NCI-H69 (cell line): ENCODE measurements at regions not wholly inside any gene's neighbourhood (a gene's known extent, or its start where the extent isn't known, plus 50 kb on each side); places are given as distances from the start of the nearest gene placed in this dataset.

Experiments used
- DNase-seq: peaks from one replicate; lab custom pipeline; 2025; lab: John Stamatoyannopoulos, UW

DNA sequence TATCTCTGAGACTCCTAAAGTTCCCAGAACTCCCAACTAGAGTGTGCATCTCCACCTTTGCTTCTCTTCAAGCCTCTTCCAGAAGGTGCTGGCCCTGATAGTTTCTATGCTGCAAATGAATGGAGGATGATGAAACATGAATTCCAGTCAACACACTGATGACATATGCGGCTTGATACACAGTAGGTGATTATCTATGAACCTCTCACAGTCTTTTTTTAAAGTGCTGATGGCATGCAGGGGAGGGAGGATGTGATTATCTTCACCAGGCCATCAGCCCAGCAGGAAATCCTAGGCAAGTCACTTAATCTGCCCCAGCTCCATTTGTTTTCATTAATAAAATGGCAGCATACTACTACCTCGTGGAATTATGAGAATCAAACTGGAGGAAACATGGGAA lies 548.5 kb downstream of the SOX6 start:
- peak; percentile 28 for DNase-seq

DNA sequence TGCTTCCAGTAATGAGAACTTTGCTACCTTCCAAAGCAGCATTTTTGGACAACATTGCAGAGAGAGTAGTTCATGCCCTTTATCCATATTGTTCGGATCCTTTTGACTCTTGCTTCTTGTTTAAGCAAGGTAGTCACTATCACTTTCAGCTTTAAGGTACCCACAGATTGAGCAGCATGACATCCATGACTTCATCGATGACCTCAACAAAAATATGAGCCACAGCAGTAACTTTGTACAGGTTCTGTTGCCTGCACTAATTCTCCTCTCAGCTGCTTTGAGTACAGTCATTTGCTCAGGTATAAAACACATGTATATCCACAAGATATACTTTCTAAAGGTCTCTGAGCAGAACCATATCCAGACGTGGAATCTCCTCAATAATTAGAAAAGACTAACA lies 546.3 kb downstream of the SOX6 start:
- DNase-seq, result no peak

DNA sequence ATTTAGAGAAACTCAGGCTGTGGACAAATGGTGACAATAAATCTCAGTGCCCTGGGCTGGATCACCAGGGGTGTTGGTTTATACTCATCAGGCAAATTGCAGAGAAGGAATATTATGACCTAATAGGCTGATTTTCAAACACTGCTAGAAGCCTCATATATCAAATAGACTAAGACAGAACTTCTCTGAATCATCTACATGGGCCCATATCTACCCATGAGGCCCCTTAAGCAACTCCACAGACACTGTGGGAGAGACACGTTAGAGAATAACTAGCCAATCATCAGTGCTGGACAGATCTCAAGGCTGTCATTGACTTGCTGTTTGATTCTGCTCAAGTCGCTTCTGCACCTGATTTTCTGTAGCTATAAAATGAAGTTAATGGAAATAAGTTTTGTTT lies 545.8 kb downstream of the SOX6 start:
- DNase-seq, result no peak

DNA sequence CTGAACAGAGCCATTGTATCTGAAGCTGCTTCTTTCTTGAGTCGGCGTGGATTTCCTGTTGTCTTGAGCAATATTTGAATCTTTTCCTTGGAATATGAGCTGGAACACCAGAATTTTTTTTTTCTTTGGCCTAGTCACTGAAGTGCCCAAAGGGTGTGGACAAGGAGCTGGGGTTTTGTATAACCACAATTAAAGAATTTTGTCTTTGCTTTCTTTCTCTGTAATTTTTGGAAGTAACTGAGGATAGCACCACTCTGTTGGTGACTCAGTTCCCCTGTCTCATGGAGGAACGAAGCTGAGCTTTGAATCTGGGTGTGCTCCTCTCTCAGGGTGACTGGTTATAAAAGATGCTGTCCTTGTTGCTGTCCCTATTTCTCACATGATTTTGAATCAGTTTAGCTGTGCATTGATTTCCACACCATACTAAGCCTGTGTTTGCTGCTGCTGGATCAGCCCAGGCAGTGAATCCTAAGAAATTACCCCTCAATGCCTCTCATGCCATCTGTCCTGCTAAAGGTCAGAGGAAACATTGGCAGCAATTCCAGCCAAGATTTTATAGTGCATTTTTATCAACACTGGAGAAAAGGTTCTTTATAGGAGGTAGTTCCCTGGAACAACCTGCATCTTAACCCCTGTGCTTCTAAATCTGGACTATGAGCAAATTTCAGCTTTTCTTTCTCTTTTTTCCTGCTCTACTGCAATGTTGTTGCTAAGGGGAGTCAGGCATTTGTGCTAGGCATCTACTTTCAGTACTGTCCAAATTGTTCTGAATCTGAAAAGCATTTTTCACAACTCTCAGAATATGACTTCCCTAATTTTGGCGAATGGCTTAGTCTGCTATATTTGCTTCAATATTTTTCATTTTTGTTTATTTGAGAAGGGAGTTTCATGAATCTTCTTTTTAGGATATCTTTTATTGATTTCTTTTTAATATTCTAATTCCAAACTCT lies 540.8 kb downstream of the SOX6 start:
- DNase-seq, result no peak

DNA sequence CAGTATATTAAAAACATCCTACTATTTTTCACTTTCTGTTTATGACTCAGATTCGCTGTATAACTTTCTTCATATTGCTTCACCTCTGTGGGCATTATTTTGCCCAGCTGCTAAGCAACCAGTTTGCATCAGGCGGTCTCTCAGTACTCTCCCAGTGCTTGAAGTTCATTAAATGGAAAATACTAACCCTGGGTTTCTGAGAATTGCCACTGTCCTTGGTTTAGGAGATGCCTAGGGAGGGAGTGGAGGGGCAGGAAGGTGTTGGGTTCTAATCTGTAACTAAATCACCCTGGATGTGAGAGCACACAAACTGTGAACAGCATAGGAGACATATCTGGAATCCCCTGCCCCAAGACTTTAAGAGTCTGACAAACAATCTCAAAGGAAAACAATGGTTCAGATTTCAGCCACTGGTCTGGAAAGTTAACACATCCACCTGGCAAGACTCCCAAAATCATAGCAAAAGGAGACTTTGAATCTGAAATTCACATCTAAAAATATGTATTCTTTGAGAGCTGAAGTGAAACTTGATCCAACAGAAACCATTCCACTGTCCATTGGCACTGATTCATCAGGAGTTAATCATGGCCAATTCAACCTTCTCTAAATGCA lies 540.0 kb downstream of the SOX6 start:
- no peak for DNase-seq

DNA sequence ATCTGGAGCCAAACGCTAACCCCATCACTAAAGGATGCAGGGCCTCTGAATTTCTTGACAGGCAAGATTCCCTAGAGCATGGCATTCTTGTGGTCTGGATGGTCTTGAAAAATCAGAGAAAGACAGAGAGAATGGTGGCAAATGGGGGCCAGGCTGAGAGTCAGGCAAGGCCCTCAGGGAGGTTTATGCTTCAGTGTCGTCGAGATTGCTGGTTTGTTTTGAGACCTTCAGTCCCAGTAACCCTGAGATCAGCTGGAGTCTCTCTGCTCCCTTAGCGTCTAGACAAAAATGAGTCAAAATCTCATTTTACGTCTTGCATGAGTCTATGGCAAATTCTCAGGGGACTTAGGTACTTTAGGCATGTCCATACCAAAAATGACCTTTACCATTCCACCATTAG lies 539.3 kb downstream of the SOX6 start:
- no peak for DNase-seq

DNA sequence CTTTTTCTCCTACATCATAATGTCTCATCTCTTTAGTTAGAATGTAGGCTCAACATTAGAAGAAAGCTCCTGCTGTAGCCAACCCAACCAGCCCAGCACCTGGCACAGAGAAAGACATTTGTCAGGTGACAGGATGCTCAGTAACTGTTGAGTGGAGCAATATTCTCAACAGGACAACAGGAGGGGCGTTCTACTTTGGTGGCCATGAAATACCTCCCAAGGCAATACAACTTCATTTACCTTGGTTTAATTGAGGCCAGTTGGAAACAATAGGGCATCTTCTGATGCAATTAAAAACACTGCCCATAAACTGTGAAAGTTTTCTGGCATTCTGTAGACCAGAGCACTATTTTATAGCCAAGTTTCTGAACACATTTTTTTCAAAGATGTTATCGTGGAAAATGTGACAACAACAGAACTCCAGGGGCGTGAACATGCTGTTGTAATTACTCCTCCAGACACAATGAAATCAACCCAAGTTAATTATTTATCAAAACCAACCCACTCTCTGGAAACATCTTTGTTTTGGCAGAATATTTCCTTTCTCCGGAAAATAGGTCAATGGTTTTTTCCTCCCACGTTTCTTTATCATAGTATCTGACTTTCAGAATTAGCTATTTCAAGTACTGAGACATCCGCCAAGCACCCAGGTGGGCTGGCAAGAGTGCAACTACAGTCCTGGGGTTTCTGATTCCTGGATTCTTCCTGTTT lies 538.1 kb downstream of the SOX6 start:
- DNase-seq, result no peak

DNA sequence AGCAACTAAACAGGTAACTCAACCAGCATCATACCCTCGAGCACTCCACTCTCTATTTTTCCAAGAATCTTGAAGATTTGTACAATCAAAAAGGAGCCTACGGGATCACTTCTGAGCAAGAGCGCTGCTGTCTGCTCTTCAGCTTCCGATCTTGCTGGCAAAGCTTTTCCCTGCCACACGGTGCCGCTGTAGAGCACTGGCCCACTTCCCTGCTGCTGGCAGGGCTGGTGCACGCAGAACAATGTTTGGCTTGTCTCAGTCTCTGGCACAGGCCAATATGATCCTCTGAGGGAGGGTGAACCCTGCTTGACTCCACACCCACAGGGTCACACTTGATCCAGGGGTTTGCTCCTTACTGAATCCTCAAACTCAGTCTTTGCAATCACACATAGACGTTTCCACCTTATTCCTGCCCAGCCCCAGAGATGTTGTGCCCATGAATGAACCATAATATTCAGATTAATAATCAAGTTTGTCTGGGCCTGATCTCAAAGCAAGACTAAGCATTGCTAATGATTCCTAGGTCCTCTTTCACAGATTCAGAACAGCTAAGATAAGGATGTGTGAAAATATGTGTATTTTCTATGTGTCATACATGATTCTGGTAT lies 536.6 kb downstream of the SOX6 start:
- peak; percentile 78 for DNase-seq

DNA sequence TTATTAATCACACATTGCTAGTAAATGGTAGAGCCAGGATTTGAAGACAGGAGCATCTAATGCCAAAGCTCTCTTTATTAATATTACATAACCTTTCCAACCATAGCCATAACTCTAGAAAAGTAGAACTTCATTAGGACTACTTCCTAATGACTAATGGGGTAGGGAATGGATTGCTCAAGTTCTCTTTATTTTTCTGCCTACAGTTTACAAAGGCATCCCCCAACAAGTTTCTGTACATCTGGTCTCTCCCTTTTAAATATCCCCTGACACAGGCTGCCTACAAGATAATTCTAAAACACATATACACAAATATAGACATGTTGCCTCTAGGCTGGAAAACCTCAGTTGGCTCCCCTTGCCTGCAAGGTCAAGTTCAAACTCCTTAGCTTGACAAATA lies 534.9 kb downstream of the SOX6 start:
- no peak for DNase-seq

DNA sequence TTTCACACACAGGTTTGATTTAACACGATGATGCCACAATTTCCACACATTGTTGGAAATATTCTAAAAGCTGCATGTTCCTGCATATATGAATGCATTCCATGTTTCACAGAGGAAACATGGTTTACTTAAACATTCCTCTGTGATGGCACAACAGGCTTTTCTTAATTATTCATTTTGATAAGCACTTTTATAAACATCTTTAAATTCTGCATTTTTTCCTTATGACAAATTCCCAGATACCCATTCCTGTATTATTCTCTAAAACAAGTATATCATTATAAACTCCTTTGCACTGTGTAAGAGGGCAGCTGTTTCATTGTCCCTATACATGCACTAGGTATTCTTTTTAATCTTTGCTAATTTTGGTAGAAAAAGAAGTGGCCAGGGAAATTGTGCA lies 532.3 kb downstream of the SOX6 start:
- DNase-seq, result no peak

DNA sequence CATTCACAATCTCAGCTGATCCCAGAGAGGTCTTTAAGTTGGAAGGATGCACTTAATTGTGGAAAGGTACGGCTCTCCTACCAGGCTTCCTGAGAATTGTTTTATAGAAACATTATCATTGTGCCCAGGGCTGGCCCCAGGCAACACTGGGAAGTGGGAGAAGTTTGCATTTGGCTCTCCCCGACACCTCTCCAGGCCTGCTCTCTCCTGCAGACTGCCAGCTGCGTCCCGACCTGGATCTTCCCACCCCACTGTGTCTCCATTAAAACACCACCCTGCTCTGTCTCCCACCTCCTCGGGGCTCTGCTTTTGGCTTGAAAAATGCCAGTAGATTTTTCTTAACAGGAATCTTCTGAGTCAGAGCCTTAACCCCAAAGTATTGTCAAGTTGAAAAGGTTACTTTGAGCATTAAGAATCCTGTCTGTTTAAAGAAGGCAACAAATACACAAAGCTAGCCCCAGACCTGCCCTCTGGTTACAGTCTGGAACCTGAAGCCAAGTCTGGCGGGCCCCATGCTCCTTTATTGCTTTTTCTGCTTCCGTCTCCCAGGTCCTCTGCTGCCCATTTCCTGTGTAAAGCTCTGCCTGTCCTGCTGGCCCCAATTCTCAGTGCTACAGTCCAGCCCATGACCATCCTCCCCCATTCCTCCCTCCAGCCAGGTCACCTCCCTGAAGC lies 530.2 kb downstream of the SOX6 start:
- DNase-seq, result no peak

DNA sequence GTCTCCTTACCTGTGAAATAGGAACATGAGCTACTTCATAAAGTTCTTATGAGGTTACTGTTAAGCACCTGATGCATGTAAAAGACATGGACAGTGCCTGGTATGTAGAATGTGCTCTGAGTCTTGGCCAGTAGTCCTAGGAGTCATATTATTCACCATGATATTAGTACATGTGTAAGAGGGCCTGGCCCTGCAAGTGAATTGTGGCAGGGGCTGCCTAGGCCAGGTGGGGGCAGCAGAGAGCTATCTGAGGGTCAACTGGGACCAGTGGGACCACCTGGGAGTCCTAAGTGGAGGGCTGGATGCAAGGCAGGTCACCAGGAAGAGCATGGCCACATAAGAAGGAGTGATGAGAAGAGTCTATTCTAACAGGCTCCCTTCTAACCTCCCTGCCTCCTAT lies 529.5 kb downstream of the SOX6 start:
- DNase-seq, result peak; percentile 68

DNA sequence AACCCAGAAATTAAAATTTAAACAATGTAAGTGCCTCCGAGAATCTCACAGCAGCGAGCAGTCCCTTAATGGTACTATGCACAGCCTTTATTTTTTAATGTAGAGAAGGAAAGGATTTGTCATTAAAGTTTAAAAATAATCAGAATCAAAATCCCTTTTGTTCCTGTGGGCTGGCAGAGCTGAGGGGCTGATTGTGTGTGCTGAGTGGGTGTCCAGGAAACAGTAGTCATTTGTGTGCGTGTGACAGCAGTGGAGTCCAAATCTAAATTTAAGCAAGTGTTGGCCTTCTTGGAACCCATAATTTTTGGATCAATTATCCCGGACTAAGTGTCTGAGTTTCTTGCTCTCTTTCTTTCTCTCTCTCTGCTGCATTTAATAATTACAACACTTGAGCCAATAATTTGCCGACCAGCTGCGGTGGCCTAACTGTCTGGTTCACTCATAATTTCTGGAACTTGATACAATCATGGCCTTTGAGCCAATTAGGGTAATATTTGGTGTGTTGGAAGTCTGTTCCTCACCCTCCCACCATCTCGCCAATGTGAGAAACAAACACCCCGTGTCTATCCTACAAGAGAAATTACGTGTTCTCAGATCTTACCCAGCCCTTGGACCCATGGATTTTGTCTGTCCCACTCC lies 528.0 kb downstream of the SOX6 start:
- no peak for DNase-seq

DNA sequence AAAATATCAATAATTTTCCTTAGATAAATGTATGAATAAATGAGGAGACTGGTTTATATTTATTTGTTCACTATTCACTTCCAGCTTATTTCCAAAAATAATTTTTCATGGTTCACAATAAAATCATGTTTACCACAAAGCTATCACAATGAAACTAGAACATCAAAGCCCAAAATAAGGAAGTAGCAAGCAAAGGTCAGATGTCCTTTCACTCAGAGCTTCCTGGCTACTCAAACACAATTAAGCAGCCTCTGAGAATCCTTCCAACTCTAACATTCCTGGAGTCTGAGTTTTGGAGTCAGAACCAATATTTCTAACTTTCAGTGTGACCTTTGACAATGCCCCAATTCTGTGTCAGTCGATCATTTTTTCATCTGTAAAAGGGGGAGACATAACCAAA lies 527.0 kb downstream of the SOX6 start:
- no peak for DNase-seq

DNA sequence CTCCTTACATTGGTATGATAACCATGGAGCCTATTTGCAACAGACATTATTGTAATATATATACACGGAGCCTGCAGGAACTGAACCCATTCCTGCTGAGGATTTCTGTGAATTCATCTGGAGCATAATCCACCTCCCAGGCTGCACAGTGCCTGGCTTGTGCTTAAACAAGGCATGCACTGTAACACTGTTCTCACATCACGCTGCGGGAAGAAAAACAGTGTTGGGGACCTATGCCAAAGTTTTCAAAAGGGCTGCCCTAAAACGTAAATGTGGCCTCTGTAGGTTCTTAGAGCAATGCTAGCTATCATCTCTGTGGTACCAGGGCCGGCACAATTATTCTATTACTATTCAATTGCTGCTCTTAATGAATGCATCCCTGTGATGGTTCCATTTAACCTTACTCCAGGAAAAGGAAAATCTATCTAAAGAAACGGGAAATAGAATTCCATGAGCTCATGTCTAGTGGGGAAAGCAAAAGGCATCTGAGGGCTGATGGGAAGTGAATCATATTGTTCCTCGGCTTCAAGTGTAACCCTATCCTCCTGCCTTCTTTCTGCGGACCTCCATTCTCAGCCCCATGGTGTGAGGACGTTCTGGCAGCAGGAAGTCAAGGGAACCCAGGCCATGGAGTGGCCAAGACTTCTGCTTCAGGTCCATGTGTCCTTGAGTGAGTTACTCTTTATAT lies 525.5 kb downstream of the SOX6 start:
- DNase-seq, result no peak

DNA sequence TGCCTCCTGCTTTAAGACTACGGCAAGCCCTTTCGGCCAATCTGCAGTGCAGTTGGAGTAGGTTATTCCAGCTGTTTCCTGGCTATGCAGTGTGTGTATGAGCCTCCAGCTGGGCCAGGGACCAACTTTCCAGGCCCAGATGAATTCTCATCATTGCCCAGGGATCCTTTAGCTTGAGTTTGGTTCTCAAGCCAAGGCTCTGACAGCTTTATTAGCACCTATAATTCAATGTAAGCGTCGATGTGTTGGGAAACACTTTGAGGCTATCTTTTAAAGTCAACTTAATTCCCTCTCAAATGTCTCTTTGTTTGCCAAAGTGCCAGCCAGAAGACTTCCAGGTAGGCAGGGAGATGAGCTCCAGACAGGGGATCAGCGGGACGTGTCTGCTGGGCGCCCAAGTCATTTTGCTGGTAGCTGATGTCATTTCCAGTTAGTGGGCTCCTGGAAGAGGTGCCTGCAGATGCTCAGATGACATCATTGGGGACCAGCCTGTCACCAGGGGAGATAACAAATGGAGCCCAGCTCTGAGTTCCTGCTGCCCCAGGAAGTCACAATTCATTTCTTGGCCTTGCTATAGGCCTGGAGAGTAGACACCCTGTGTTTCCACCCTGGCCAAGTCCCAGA lies 520.4 kb downstream of the SOX6 start:
- DNase-seq, result no peak

DNA sequence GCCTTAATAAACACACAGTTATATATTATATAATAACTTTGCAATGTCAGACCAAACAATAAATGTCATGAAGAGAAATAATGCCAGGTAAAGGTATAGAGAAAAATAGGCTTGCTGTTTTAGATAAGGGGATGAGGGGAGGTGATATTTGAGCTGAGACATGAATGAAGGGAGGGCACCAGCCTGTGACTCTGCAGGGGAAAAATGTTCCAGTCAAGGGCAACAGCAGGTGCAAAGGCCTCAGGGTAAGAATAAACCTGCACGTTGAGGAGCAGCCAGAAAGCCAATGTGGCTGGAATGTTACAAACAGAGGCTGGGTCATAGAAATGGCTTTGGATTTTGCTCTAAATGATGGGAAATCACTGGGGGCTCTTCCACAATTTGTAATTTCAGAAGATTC lies 519.6 kb downstream of the SOX6 start:
- peak; percentile 12 for DNase-seq

DNA sequence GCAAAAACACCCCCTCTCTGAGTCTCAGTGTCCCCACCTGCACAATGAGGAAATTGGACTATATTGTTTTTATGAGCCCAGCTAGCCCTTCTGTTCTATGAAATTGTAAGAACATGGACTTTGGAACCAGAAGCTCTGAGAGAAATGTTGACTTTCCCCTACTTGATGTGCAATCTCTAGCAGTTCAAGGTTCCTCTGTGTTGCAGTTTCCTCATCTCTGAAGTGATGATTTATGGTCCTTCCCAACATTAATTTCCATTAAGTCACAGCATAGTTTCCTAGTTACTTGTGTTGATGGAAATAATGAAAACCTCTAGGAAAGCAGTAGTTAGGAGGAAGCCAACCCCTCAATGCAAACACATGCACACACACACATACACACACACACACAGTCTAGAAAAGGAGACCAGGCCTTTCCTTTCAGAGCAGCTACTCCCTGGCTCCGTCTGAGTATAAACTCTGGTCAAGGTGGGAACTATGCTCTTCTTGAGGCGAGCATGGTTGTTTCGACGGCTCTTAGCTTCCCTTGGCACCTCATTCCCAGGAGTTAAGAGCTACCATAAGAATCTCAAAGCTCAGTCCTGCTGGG lies 518.4 kb downstream of the SOX6 start:
- DNase-seq, result no peak

DNA sequence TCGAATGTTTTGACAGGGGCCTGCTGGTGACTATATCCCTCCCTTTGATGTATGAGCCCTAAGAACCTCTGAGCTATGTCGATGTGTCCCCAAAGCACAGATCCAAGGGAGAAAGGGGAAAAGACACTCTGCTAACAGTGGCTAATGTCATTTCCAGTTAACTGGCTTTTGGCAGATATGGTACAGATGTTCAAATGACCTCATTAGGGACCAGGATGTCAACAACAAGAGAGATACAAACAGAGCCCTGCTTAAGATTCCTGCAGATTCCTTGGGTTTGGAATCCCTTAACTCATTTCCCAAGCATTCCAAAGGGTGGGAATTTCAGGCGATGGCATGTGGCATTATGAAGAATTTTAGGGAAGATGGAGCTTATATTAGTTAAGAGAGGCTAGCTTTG lies 517.3 kb downstream of the SOX6 start:
- DNase-seq, result no peak

DNA sequence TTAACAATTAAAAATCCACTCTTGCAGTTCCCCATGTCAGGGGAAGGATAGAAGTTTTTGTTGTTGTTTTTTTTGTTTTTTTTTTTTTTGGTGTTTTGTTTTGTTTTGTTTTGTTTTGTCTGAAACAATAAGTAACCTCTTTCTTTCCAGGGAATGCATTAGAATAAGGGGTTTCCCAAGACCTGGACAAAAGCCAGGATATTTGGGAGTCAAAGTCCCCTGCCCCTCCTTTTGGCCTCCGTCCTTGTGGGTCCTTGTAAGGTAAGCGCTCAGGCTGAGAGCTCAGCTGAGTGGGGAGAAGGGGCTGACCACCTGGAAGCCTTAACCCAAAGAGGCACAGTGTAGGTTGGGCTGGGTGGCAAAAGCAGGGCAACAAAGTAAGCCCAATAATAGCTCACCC lies 515.4 kb downstream of the SOX6 start:
- no peak for DNase-seq
